H9 (cell line): ENCODE measurements at regions not wholly inside any gene's neighbourhood (a gene's known extent, or its start where the extent isn't known, plus 50 kb on each side); places are given as distances from the start of the nearest gene placed in this dataset.

ENCODE experiments used
- DNase-seq: peaks from one replicate; pipeline ENCODE4 v3.0.0-alpha.2; 2017
- H2AFZ ChIP-seq: one replicate; pipeline ENCODE4 v1.6.1; 2013; ENCODE audit warnings: mild to moderate bottlenecking, low read length, control low read depth, moderate library complexity
- H2AK5ac ChIP-seq: 2 replicates; pipeline ENCODE4 v1.6.1; 2013; ENCODE audit warnings: low read length, control low read depth, mixed read lengths; ENCODE audit not compliant: insufficient read length
- H2BK120ac ChIP-seq: one replicate; pipeline ENCODE4 v1.6.1; 2013; ENCODE audit warnings: low read depth, mild to moderate bottlenecking, low read length, control low read depth, inconsistent platforms; ENCODE audit not compliant: poor library complexity, severe bottlenecking
- H2BK12ac ChIP-seq: 2 replicates; pipeline ENCODE4 v1.6.1; 2013; ENCODE audit warnings: low read length, control low read depth, mixed read lengths, low read depth; ENCODE audit not compliant: insufficient read length
- H2BK15ac ChIP-seq: 2 replicates; pipeline ENCODE4 v1.6.1; 2013; ENCODE audit warnings: low read depth, low read length, control low read depth
- H2BK20ac ChIP-seq: one replicate; pipeline ENCODE4 v1.6.1; 2013; ENCODE audit warnings: low read depth, mild to moderate bottlenecking, low read length, control low read depth, inconsistent platforms; ENCODE audit not compliant: poor library complexity, severe bottlenecking
- H2BK5ac ChIP-seq: 2 replicates; pipeline ENCODE4 v1.6.1; 2013; ENCODE audit warnings: low read length, control low read depth, mixed read lengths; ENCODE audit not compliant: insufficient read length
- H3K14ac ChIP-seq: 2 replicates; pipeline ENCODE4 v1.6.1; 2013; ENCODE audit warnings: low read length, control low read depth; ENCODE audit not compliant: insufficient read depth
- H3K18ac ChIP-seq: 2 replicates; pipeline ENCODE4 v1.6.1; 2013; ENCODE audit warnings: low read depth, mild to moderate bottlenecking, mixed read lengths, low read length, control low read depth; ENCODE audit not compliant: insufficient read length
- H3K23ac ChIP-seq: 2 replicates; pipeline ENCODE4 v1.6.1; 2013; ENCODE audit warnings: low read length, control low read depth, mixed read lengths, low read depth; ENCODE audit not compliant: insufficient read length
- H3K23me2 ChIP-seq: 2 replicates; pipeline ENCODE4 v1.6.1; 2013; ENCODE audit warnings: low read depth, mild to moderate bottlenecking, mixed read lengths, low read length, control low read depth; ENCODE audit not compliant: insufficient read length, poor library complexity, severe bottlenecking
- H3K27ac ChIP-seq: 2 replicates; pipeline ENCODE4 v1.5.1; 2013; ENCODE audit warnings: low read length, control low read depth, mixed read lengths, low read depth; ENCODE audit not compliant: insufficient read length
- H3K27me3 ChIP-seq: 2 replicates; pipeline ENCODE4 v1.6.1; 2013; ENCODE audit warnings: low read length, control low read depth, inconsistent platforms; ENCODE audit not compliant: insufficient read depth
- H3K4ac ChIP-seq: 2 replicates; pipeline ENCODE4 v1.6.1; 2013; ENCODE audit warnings: low read depth, mild to moderate bottlenecking, control low read depth, inconsistent platforms, low read length, moderate library complexity
- H3K4me1 ChIP-seq: 2 replicates; pipeline ENCODE4 v1.6.1; 2013; ENCODE audit warnings: low read length, control low read depth, inconsistent platforms; ENCODE audit not compliant: insufficient read depth
- H3K4me2 ChIP-seq: 2 replicates; pipeline ENCODE4 v1.6.1; 2013; ENCODE audit warnings: low read length, control low read depth, mixed read lengths; ENCODE audit not compliant: insufficient read length, insufficient read depth
- H3K56ac ChIP-seq: 2 replicates; pipeline ENCODE4 v1.6.1; 2013; ENCODE audit warnings: low read depth, mild to moderate bottlenecking, mixed read lengths, low read length, control low read depth; ENCODE audit not compliant: insufficient read length
- H3K79me1 ChIP-seq: 2 replicates; pipeline ENCODE4 v1.6.1; 2013; ENCODE audit warnings: low read depth, mild to moderate bottlenecking, moderate library complexity, low read length, control low read depth, inconsistent platforms; ENCODE audit not compliant: insufficient read depth, poor library complexity, severe bottlenecking
- H3K79me2 ChIP-seq: 2 replicates; pipeline ENCODE4 v1.6.1; 2013; ENCODE audit warnings: low read length, control low read depth, inconsistent platforms; ENCODE audit not compliant: insufficient read depth
- H3K9ac ChIP-seq: 2 replicates; pipeline ENCODE4 v1.6.1; 2013; ENCODE audit warnings: low read length, control low read depth, mixed read lengths; ENCODE audit not compliant: insufficient read length; ENCODE audit errors: extremely low read depth
- H3K9me3 ChIP-seq: one replicate; pipeline ENCODE4 v1.6.1; 2013; ENCODE audit warnings: low read depth, low read length, inconsistent platforms; ENCODE audit not compliant: control insufficient read depth
- H3T11ph ChIP-seq: one replicate; pipeline ENCODE4 v1.6.1; 2013; ENCODE audit warnings: mild to moderate bottlenecking, low read length, control low read depth, inconsistent platforms
- H4K20me1 ChIP-seq: one replicate; pipeline ENCODE4 v1.6.1; 2013; ENCODE audit not compliant: control insufficient read depth, insufficient read length, insufficient read depth
- H4K5ac ChIP-seq: 2 replicates; pipeline ENCODE4 v1.6.1; 2013; ENCODE audit warnings: low read depth, mild to moderate bottlenecking, mixed read lengths, low read length, control low read depth; ENCODE audit not compliant: insufficient read length
- H4K8ac ChIP-seq: replicated peaks from 2 replicates; pipeline ENCODE4 v1.6.1; 2013; ENCODE audit warnings: low read length, control low read depth, mixed read lengths, low read depth; ENCODE audit not compliant: insufficient read length
- H4K91ac ChIP-seq: 2 replicates; pipeline ENCODE4 v1.6.1; 2013; ENCODE audit warnings: low read depth, mild to moderate bottlenecking, moderate library complexity, mixed read lengths, low read length, control low read depth; ENCODE audit not compliant: insufficient read length
- H3K27ac Mint-ChIP-seq, 3 experiments: 2 replicates in 2 of 3; 3 replicates in 1 of 3; pipeline ENCODE4 v1.8.0; 2020 to 2021; ENCODE audit warnings: mixed read lengths in 3 of 3, mild to moderate bottlenecking in 1 of 3, moderate library complexity in 1 of 3
- H3K27me3 Mint-ChIP-seq: 2 replicates; pipeline ENCODE4 v1.8.0; 2021; ENCODE audit warnings: low read depth, mild to moderate bottlenecking, moderate library complexity, mixed read lengths
- H3K36me3 Mint-ChIP-seq, 3 experiments: 2 replicates in 2 of 3; 3 replicates in 1 of 3; pipeline ENCODE4 v1.8.0; 2020 to 2021; ENCODE audit warnings: low read depth in 3 of 3, mixed read lengths in 3 of 3; ENCODE audit not compliant: insufficient read depth in 1 of 3
- H3K4me1 Mint-ChIP-seq, 2 experiments: 2 replicates each; pipeline ENCODE4 v1.8.0; 2020; ENCODE audit warnings: mixed read lengths in 2 of 2
- H3K4me3 Mint-ChIP-seq, 2 experiments: 2 replicates in 1 of 2; 3 replicates in 1 of 2; pipeline ENCODE4 v1.8.0; 2020 to 2021; ENCODE audit warnings: mild to moderate bottlenecking in 2 of 2, mixed read lengths in 2 of 2, moderate library complexity in 1 of 2
- H3K9me3 Mint-ChIP-seq, 2 experiments: 2 replicates in 1 of 2; 3 replicates in 1 of 2; pipeline ENCODE4 v1.8.0; 2020; ENCODE audit warnings: mild to moderate bottlenecking in 2 of 2, mixed read lengths in 2 of 2, moderate library complexity in 1 of 2
- CTCF ChIP-seq: fragments of 200-600 bp; sonication (generic); conservative IDR thresholded peaks from 3 replicates; pipeline ENCODE4 v1.8.0; 2021; ENCODE audit warnings: antibody characterized with exemption, mild to moderate bottlenecking
- WGBS: extraction: QIAGEN DNeasy Blood & Tissue Kit; methylation state at CpG from one replicate; pipeline ENCODE4 v1.1.7; 2013; ENCODE audit warnings: missing lambda C conversion rate, low lambda C conversion rate, mixed read lengths; ENCODE audit not compliant: insufficient read length; ENCODE audit errors: extremely low coverage; 5-methylcytosine and 5-hydroxymethylcytosine counted together

GRCh38 chr12:27898022-27898421, 74.5 kb downstream of the PTHLH start:
- Histone ChIP-seq H4K8ac (no peak overlapping the region), H2AK5ac (no peak overlapping the region), H2BK15ac (no peak overlapping the region), H3K14ac (no peak overlapping the region), H3K9ac (no peak overlapping the region), H3K27me3 (no peaks in the 10 kb centered on the region), H3K23me2 (no peaks in the 10 kb centered on the region), H3K27ac (no peak overlapping the region), H4K91ac (no peak overlapping the region), H3K56ac (no peak overlapping the region), H3K4me1 (no peaks in the 10 kb centered on the region), H3K9me3 (no peaks in the 10 kb centered on the region), H3K79me1 (no peaks in the 10 kb centered on the region), H3K18ac (no peak overlapping the region), H2BK5ac (no peak overlapping the region), H3K23ac (no peak overlapping the region), H3K4me2 (no peak overlapping the region), H4K5ac (no peak overlapping the region), H3T11ph (no peak overlapping the region), H3K79me2 (no peaks in the 10 kb centered on the region), H2AFZ (no peak overlapping the region), H2BK12ac (no peak overlapping the region), H3K4ac (no peak overlapping the region), H2BK20ac (no peak overlapping the region), H2BK120ac (no peak overlapping the region), H4K20me1 (no peaks in the 10 kb centered on the region)
- Mint-ChIP-seq H3K27ac (no peak overlapping the region), H3K9me3 (no peaks in the 10 kb centered on the region), H3K4me3 (no peak overlapping the region), H3K36me3 (no peaks in the 10 kb centered on the region), H3K27me3 (no peaks in the 10 kb centered on the region), H3K4me1 (no peaks in the 10 kb centered on the region; a peak in 1 of 4 replicates)
- no CpG with 5 or more reads among the region's 3 CpGs for WGBS
- DNase-seq: no peak
- no peak for TF ChIP-seq CTCF
